ENCODE measurements at regions not wholly inside any gene's neighbourhood (a gene's known extent, or its start where the extent isn't known, plus 50 kb on each side); places are given as distances from the start of the nearest gene placed in this dataset.

DNA sequence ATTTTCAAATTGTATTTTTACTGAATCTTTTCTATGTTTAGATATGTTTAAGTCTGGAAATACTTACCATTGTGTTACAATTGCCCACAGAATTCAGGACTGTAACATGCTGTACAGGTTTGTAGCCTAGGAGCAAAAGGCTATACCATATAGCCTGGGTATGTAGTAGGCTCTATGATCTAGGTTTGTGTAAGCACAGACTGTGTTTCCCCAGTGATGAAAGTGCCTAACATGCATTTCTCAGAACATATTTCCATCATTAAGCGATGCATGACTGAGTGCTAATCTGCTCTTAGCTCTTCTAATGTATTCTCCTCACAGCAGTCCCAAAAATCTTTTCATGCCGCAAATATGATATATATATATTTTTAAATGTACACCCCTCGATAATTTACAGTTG, 166.7 kb upstream of the PPP2R2B start:
- TF ChIP-seq, protein P1, sequence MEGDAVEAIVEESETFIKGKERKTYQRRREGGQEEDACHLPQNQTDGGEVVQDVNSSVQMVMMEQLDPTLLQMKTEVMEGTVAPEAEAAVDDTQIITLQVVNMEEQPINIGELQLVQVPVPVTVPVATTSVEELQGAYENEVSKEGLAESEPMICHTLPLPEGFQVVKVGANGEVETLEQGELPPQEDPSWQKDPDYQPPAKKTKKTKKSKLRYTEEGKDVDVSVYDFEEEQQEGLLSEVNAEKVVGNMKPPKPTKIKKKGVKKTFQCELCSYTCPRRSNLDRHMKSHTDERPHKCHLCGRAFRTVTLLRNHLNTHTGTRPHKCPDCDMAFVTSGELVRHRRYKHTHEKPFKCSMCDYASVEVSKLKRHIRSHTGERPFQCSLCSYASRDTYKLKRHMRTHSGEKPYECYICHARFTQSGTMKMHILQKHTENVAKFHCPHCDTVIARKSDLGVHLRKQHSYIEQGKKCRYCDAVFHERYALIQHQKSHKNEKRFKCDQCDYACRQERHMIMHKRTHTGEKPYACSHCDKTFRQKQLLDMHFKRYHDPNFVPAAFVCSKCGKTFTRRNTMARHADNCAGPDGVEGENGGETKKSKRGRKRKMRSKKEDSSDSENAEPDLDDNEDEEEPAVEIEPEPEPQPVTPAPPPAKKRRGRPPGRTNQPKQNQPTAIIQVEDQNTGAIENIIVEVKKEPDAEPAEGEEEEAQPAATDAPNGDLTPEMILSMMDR (conservative IDR thresholded peaks at IDR 0.05): no peak
- TF ChIP-seq ZFX (IDR thresholded peaks at IDR 0.05): no peak

All from C4-2B (cell line).